HG02973 (cell line): ENCODE measurements at regions not wholly inside any gene's neighbourhood (a gene's known extent, or its start where the extent isn't known, plus 50 kb on each side); places are given as distances from the start of the nearest gene placed in this dataset.

Source experiments
- ATAC-seq: cut with Tn5 transposase; IDR thresholded peaks from one replicate; pipeline ENCODE4 v1.9.1; 2021; ENCODE audit warnings: moderate library complexity; ENCODE audit not compliant: unreplicated experiment

DNA sequence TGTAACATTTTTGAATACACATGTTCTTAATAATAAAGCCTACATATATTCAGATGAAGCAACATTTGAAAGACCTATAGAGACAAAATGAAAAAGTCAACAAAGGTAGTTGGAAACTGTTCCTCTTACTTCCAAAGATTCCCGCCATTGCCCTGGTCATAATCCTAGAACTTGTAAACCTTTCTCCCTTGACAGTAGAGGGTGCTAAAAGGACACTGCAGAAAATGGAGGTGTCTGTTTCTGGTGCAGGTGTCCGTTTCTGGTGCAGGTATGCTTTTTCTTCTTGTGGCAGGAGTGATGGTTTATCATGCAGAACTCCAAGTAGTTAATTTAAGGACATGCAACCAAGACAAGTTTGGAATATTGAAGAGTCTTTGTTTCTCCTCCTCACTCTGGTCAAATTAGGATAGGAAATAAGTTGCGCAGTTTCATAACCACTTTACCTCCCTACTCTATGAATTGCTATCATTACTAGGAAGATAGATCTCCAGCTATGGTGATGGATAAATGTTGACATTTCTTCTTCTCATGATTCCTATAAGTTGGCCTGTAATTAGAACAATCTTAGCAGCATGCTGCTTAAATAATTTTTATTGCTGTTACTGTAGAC, 56.0 kb upstream of the FAM174A start:
- peak; percentile 60 for ATAC-seq

DNA sequence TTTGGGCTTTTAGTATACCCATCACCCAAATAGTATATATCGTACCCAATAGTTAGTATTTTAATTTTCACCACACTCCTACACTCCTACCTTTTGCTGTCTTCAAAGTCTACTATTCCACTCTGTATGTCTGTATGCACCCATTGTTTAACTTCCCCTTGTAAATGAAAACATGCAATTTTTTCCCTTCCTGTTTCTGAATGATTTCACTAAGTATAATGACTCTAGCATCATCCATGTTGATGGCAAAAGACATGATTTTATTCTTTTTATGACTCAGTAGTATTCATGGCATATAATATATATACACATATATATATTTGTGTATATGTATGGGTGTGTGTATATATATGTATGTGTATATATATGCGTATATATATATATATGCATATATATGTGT, 63.1 kb upstream of the FAM174A start:
- no peak for ATAC-seq

DNA sequence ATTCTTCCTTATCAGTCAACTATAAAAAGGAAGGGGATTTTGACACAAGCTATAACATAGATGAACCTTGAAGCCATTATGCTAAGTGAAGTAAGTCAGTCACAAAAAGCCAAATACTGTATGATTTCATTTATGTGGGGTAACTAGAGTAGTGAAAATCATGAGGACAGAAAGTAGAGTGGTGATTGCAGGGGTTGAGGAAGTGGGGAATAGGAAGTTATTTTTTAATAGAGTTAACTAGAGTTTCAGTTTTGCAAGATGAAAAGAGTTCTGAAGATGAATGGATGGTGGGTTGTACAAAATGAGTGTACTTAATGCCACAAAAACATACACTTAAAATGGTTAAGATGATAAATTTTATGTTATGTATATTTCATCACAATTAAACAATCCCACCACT, 65.4 kb upstream of the FAM174A start:
- peak; percentile 97 for ATAC-seq

DNA sequence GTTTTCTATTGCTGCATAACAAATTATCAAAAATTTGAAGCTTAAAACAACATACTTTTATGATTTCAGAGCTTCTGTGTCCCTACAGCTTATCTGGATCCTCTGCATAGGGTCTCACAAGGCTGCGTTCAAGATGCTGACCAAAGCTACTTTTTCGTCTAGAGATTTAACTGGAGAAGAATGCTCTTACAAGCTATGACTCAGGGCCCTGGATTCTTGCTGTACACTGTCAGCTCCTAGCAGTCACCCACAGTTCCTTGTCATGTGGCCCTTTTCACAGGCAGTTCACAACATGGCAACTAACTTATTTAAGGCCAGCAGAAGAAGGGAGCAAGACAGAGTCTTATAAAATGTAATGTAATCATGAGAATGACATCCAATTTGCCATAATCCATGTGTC, 70.8 kb upstream of the FAM174A start:
- no peak for ATAC-seq

DNA sequence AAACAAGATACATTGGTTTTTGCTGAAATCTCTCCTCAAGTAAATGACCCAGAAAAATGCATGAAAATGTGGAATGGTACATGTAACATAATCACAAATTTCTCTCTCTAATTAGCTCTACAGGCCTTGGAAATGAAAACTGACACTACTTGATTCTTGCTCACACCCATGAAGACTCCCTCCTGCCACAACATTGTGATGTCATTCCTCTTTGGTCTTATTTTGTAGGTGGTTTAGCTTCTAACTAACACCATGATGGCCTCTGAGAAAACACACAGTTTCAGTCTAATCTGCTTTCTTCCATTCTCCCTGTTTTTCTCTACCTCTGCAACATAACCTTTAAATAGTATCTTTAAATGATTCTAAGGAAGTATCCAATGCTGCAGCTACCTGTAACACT, 78.6 kb upstream of the FAM174A start:
- no peak for ATAC-seq

DNA sequence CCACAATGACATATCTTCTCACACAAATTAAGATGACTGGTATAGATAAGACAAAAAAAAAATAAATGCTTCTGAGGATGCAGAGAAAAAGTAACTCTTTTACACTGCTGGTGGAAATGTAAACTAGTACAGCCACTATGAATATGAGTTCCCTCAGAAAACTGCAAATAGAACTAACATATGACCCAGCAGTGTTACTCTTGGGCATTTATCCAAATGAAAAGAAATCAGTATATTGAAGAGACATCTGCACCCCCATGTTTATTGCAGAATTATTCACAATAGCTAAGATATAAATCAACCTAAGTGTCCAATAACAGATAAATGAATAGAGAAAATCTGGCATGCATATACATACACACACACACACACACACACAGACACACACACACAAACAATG, 83.0 kb upstream of the FAM174A start:
- ATAC-seq, result no peak

DNA sequence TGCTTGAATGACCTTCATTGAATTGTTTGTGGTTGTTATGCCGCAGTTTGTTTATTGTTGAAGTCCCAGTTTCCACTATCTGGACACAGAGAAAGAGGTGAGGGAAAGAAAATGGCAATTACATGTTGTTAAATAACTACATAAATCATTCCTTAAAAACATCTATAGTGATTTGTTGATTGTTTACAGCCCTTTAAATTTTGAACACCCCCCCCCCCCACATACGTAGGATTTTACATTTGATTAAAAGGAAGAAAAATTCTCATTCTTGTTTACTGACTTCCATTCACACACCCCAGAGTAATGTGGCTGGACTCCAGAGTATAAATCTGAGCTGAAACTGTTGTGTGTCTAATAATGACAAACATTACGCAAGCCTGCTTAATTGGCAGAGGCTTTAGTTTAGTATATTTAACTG, 87.1 kb upstream of the FAM174A start:
- no peak for ATAC-seq

DNA sequence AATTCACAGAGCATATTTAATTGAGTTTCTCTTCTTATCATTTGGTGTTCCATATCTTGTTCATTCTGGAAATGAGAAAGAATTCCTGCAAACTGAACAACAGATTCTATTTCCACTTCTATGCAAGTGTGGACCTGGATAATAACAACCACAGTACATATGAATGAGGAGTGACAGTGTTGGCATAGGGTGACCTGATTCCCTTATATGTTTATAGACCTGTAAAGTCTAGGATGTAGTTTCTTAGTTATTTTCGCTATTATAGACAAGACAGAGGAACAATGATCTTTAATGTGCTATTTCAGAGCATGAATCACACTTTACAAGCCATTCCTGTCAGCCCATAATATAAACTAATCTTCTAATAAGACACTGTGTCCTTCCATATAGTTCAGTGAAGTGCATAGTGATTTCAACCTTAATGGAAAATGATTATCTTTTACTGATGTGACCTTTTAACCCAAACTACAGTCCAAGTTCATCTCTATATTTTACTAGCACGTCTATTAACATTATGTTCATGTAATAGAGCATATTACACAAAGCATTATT, 88.2 kb upstream of the FAM174A start:
- ATAC-seq, result no peak

DNA sequence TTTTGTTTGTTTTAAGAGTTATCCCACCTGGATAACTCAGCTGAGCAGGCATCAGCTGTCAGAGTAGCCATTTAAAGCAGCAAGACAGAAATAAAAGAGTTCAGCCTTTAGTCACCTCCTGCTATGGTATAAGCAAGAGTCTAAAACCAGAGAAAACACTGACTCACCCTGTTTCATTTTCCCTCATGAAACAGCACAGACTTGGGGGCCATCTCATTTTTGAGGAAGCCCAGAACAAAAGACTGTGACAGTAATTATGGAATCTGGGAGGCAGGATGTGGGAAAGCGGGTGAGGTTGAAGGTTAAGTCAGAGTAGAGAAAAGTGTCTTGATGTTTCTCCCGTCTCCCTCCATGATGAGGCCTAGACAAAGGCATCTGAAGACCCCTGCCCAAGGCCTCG, 90.2 kb upstream of the FAM174A start:
- ATAC-seq, result no peak

DNA sequence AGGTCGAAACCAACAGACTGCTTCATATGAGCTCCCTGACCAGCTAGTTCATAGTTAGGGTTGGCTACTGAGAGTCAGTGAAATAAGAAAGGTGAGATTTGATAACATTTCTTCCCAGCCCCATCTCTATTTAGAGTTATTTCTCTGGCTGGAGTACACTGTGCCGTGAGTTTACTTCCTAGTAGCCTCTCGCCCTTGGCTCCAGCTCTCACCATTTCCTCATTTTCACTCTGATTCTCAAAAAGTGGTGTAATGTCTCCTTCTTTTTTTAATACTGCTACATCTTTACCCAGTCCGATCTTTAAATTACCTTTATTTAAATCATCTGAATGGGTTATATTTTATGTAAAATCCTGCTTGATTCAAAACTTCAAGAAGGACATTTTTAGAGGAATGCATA, 100.4 kb upstream of the FAM174A start:
- ATAC-seq, result no peak

DNA sequence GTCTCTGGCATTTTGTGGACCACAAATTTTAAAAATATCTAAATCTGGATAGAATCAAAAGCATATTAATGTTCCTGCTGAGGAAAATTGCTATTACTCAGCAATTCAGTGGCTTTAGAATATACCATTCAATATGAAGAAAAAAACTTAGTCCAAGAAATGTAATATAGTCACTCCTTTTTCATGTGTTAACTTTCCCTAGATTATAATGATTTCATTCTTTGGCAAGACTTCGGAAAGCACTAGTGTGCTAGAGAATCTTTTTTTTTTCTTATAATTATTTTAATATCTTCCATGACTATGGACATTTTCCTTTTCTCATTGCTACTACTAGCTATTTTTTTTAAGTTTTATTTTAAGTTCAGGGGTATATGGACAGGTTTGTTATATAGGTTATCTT, 102.4 kb upstream of the FAM174A start:
- ATAC-seq, result no peak

DNA sequence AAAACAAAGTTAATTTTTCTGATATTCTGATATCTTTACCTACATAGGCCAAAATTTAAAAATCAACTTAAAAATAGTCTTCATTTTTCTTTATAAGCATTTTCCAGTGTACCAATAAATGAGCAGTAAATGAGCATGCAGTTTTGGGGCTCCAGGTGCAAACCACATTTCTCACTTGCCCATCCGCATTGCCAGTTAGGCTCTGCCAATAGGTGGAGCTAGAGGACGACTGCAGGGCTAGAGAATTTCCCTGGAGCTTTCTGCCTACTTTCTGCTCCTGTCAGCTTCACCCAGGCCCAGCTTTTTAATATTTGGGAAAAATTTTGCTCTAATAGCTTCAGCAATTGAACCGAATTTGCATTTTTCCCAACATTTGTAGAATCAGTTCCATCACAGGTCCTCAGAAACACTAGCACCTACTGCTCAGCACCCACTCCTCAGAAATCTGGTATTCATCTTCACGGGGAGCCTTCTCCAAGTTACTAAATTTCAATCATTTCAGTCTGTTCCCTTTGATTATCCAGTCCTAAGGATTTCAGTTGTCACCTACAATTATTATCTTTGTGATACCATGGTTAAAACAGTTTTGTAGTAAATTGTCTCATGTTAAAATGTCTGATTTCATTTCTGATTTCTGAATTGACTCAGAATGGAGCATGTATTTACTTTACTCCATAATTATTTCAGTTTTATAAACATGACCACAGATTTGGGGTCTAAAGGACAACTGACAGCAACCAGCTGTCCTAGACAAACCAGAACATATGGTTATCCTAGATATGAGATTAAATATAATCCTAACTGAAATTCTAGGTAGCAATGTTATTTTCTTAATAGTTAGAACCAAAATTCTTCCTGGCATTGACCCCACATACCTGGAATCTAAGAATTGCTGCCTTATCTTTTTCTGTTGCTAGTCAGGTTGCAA, 104.6 kb upstream of the FAM174A start:
- peak; percentile 80 for ATAC-seq

DNA sequence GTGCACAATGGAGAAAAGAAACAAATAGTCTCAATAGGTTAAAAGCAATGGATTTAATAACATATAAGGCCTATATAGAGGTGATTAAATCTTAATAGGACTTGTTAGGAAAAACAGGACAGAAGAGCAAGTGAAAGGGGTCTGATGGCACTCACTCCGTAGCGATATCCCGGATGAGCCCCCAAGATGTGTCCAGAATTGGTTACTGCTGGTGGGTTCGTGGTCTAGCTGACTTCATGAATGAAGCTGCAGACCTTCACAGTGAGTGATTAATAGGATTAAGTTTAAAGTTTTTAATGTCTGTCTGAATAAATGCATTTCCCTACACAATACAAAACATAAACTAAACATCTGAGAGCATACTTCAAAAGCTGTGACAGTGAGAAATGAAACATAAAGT, 110.4 kb upstream of the FAM174A start:
- ATAC-seq, result no peak

DNA sequence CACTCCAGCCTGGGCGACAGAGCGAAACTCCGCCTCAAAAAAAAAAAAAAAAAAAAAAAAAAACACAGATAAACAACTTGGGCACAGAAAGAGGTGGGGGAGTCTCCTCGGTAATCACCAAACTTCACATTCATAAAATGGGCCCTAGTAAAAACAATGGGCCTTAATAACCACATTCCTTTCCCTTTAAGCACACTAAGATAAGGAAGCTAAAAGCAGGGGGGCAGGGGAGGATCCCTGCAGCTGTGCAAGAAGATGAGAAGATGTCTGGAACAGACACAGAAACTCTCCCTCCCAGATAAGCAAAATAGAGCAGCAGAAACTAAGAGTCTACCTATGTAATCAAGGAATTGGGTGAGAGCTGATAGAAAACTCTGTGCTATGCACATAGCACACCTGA, 111.2 kb upstream of the FAM174A start:
- ATAC-seq, result no peak

DNA sequence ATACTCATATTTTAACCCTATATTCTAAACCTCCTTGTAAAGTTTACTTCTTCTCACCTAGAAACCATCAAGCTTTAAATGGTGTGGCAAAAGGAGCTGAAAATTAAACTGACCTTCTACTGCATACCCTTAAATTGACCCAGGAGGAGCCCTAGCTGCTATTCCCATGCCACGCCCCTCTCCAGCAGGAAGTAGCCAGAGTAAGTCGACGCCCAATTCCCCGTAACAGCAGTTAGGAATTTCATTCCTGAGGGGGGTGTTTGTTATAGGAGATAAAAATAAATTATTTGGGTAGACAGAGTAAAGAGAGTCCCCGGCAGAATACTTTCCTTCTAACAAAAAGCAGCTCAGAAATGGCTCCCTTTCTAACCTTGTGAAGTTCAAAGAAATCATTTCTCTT, 111.8 kb upstream of the FAM174A start:
- no peak for ATAC-seq

DNA sequence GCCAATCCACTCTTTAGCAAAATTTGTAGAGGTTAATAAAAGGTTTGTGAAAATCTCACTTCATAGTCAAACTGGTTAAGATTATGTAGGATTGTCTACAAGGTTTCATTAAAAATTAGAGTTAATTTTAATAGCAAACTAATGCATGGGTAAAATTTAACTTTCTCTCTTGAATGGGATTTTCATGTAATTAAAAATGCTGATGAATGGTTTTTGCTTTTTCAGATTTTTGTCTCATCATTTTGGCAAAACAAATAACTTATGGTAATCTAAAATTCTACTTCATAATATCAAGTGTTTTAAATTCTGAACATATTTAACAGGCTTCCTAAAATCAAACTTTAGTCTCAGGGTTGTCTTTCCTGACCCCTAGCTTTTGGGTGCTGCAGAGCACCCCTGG, 113.8 kb upstream of the FAM174A start:
- no peak for ATAC-seq

DNA sequence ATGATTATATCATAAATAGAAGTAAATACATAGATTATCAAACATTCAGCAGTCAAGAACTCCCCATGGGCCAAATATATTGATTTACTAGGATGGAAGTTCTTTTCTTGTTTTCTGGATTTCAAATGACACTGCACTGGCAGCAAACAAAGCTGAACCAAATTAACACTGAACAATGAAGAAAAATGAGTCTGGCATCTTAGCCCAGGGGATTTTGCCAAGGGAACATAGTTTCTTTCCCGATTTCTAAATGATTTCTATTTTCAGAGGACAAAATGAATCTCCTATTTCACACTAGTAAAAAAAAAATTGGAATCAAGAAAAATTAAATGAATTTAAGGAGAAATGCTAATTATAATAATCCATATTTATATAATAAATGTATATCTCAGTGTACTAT, 116.9 kb upstream of the FAM174A start:
- no peak for ATAC-seq

DNA sequence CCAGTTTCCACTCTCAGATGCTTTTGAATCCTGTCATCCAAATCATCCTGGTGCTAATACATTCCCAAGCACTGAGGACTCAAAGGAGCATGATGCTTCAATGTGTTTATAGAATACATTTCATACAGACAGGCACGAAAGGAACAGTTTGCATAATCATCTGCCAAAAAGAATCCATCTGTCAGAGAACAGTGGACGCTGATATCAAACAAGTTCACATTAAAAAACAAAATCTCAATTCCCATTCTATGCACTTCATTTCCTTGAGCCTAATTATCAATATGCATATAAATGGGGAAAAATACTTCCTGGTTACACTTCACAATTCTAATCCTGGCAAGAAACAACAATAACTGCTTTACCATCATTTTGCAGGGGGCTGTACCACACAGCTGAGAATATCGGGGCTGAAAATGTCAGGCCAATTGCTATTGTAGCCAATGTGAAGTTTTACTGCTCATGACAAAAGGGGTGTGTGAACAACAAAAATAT, 125.5 kb upstream of the FAM174A start:
- no peak for ATAC-seq

DNA sequence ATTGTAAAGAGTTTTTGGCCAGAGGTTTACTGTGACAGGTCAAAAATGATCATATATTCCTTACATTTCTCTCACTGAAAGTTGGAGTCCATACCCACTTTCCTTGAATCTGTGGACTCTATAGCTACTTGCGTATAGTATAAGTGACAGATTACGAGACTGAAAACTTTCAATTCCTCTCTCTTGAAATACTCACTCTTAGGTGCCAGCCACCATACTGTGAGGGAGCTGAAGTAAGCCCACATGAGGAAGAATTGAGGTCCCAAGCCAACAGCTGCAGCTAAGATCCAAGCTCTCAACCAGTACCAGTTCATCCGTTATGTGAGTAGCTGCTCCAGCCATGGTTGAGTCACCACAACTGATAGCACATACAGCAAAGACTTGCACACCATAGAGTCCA, 128.1 kb upstream of the FAM174A start:
- no peak for ATAC-seq

DNA sequence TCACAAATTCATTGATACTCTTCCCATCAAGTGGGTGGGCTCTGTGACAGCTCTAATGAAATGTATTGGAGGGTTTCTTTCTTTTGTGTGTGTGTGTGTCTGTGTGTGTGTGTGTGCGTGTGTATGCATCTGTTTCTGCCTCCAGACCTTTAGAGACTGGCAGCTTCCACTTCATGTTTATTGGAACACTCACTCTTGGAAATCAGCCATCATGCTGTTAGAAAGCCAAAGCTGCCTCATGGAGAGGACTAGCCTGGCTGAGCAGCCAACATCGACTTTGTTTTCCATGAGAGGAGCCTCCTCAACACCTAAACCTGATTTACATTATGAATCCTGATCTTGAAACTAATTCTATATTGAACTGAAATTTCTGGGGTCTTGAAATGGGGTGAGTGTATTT, 128.5 kb upstream of the FAM174A start:
- ATAC-seq, result no peak

DNA sequence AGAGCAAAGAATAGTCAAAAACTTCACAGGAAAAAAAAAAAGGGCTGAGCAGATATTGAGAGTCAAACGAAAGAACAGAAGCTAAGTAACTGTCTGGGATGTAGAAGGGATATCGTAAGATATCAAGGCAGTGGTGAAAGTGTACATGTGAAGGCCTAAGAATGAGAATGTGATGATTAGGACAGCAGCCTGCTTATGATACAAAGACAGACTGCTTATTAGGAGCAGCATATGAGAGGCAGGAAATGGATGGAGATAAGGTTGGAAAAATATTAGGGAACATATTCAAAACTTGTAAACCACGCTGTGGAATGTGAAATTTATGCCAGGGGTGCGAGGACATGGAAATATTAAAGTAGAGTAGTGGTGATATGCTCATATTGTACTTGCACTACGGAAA, 133.1 kb upstream of the FAM174A start:
- ATAC-seq, result no peak

DNA sequence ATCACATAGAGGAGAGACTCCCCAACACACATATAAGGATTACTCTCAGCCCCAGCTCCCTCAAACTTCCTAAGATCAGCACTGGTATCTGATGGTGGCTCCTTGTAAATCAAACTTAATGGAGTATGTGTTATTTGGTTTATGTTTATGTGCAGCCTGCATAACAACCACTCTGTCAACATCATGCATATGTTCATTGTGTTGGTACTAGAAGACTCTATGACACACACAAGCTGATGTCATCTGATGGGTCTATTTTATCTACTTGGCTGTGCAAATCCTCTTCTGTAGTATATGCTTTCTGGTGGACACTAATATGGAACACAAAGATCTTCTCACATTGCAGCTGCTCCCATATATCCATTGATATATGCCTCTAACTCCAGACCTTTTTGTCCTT, 134.0 kb upstream of the FAM174A start:
- ATAC-seq, result no peak
